GM18867 (cell line): ENCODE measurements at regions not wholly inside any gene's neighbourhood (a gene's known extent, or its start where the extent isn't known, plus 50 kb on each side); places are given as distances from the start of the nearest gene placed in this dataset.
A peak's percentile ranks its signal among the peaks of the same experiment; 100 is the strongest.

ENCODE experiments used
- ATAC-seq: cut with Tn5 transposase; IDR thresholded peaks from one replicate; pipeline ENCODE4 v1.9.1; 2021; ENCODE audit warnings: mild to moderate bottlenecking, moderate library complexity; ENCODE audit not compliant: unreplicated experiment

- ATAC-seq, result no peak
Observed at GRCh38 chr10:90313576-90314325, 544.1 kb downstream of the HTR7 start.

- no peak for ATAC-seq
Observed at GRCh38 chr10:90314718-90315117, 543.1 kb downstream of the HTR7 start.

- no peak for ATAC-seq
Observed at GRCh38 chr10:90317172-90317571, 540.7 kb downstream of the HTR7 start.

- ATAC-seq, result no peak
Observed at GRCh38 chr10:90318659-90319058, 539.2 kb downstream of the HTR7 start.

- peak; percentile 88 for ATAC-seq
Observed at GRCh38 chr10:90319188-90319914, 538.5 kb downstream of the HTR7 start.

- ATAC-seq, result no peak
Observed at GRCh38 chr10:90321132-90321816, 536.6 kb downstream of the HTR7 start.

GRCh38 chr10:90326498-90327267, 531.2 kb downstream of the HTR7 start:
- ATAC-seq, result no peak

- no peak for ATAC-seq
Observed at GRCh38 chr10:90327611-90328010, 530.2 kb downstream of the HTR7 start.

- no peak for ATAC-seq
Observed at GRCh38 chr10:90328459-90328858, 529.4 kb downstream of the HTR7 start.

- ATAC-seq, result no peak
Observed at GRCh38 chr10:90328896-90329295, 528.9 kb downstream of the HTR7 start.

- no peak for ATAC-seq
Observed at GRCh38 chr10:90337316-90337715, 520.5 kb downstream of the HTR7 start.

- no peak for ATAC-seq
Observed at GRCh38 chr10:90342480-90342879, 515.4 kb downstream of the HTR7 start.

GRCh38 chr10:90344226-90344625, 513.6 kb downstream of the HTR7 start:
- no peak for ATAC-seq

GRCh38 chr10:90347239-90347638, 510.6 kb downstream of the HTR7 start:
- ATAC-seq, result no peak

GRCh38 chr10:90350122-90350521, 507.7 kb downstream of the HTR7 start:
- no peak for ATAC-seq

- ATAC-seq, result no peak
Observed at GRCh38 chr10:90352288-90352687, 505.6 kb downstream of the HTR7 start.

GRCh38 chr10:90354914-90355313, 502.9 kb downstream of the HTR7 start:
- no peak for ATAC-seq

GRCh38 chr10:90363799-90364483, 493.9 kb downstream of the HTR7 start:
- ATAC-seq, result no peak

GRCh38 chr10:90372451-90372850, 485.4 kb downstream of the HTR7 start:
- ATAC-seq, result no peak

GRCh38 chr10:90373911-90374310, 483.9 kb downstream of the HTR7 start:
- no peak for ATAC-seq
